GM19438 (cell line): ENCODE measurements at regions not wholly inside any gene's neighbourhood (a gene's known extent, or its start where the extent isn't known, plus 50 kb on each side); places are given as distances from the start of the nearest gene placed in this dataset.
"Not testable (repeated sequence)": the region's sequence is repeated elsewhere in the genome, so short reads cannot be mapped to it uniquely, and the experiment has no call there.

ENCODE experiments used
- ATAC-seq: cut with Tn5 transposase; IDR thresholded peaks from one replicate; pipeline ENCODE4 v1.9.1; 2021; ENCODE audit warnings: low read depth; ENCODE audit not compliant: unreplicated experiment

GRCh38 chr1:199909137-199909536 lies 118.4 kb upstream of the NR5A2 start:
- ATAC-seq, result no peak

DNA sequence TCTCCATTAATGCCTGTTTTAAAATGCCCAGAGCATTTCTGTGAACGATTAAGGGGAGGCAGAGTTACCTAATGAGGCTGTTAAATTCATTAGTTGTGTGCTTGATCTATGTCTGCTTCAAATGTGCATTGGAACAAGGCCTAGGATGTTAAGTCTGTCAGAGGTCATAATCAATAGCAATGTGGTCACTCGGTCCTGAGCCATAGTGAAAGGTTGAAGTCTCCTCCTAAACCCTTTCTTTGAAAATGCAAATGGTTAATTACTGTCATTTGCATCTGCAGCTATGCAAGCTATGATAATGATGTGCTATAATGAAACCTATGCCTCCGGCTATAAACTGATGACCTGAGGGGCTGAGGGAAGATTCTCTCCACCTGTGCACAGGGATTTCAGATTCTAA lies 114.2 kb upstream of the NR5A2 start:
- no peak for ATAC-seq

- ATAC-seq, result no peak
Measured at GRCh38 chr1:199914546-199914945, 113.0 kb upstream of the NR5A2 start.

DNA sequence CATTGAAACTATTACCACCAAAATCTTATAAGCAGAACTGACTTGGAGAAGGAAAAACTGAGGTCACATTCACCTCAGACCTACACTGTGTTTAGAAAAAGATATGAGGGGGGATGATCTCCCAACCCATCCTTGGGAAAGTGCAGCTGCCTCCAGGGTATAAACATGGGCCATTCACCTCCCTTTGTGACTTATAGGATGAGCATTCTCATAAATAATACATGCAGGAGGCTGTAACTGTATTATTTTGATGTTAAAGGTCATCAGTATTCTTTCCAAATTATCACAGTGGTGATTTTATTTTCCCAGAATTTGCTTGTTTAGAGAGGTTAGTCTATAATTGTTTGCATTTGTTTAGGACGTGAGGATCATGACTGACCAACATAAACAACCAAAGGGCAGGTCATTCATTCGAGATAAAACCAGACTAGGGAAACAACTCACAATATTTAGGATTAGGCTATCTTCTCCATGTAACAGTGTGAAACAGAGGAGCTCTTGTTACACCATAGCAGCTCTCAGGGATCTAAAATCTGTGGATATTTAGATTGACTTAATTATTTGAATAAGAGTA lies 109.2 kb upstream of the NR5A2 start:
- ATAC-seq, result no peak

GRCh38 chr1:199920635-199921034 lies 106.9 kb upstream of the NR5A2 start:
- ATAC-seq, result no peak

GRCh38 chr1:199929556-199929955 lies 98.0 kb upstream of the NR5A2 start:
- ATAC-seq, result no peak

- ATAC-seq, result not testable (repeated sequence)
Measured at GRCh38 chr1:199930067-199930466, 97.4 kb upstream of the NR5A2 start.

DNA sequence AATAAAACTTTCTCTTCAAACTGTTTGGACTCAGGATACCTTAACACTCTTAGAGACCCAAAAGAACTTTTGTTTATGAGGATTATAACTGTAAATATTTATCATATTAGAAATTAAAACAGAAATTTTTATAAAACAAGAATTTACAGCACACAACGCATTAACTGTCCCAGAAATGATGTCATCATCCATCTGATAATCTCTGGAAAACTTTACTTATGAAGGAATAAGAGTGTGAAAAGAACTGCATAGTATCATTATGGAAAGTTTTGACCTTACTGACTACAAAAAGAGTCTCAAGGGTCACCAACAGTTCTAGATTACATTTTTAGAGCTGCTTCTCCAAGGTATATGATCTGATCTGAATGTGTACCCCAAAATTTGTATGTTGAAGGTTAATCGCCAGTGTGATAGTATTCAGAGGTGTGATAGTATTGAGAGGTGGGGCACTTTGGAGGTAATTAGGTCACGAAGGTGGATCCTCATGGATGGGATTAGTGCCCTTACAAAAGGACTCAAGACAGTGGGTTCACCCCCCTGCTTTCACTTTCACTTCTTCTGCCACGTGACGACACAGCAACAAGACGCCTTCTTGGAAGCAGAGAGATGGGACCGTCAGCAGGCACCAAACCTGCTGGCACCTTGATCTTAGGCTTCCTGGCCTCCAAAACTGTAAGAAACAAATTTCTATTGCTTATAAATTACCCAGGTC lies 95.7 kb upstream of the NR5A2 start:
- no peak for ATAC-seq

- ATAC-seq, result no peak
Measured at GRCh38 chr1:199932462-199932861, 95.0 kb upstream of the NR5A2 start.

GRCh38 chr1:199936441-199936840 lies 91.1 kb upstream of the NR5A2 start:
- ATAC-seq, result no peak

DNA sequence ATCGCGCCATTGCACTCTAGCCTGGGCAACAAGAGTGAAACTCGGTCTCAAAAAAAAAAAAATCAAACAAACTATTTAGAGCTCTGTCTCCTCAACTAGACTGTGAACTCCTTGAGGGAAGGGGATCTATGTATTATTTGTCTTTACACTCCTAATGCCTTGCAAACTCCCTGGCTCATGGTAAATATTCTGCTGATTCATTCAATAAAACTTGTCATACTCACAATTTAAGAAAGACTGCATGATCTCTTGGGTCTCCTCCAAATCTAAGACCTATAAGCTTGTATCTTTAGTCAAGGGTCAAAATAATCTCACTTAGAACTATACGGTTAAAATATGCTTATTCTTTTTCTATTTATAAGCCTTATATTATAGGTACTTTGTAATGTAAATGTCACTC lies 90.3 kb upstream of the NR5A2 start:
- ATAC-seq, result no peak

DNA sequence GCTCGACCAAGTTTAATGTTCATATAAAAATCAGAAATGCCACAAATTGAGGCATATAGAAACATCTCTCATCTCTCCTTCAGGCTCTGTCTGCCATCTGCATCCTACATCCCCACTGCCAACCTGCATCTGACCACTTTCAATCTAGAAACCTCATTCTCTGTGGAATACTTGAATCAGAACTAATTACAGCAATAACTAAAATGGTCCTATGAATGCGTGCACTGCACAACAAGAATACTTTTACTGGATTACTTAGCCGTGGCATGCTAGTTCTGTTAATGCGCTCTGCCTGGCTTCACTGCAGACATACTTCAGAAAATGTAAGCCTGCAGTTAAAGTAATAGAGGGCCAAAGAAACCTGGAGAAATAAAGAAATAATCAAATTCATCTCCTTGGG lies 89.8 kb upstream of the NR5A2 start:
- no peak for ATAC-seq

GRCh38 chr1:199944986-199945385 lies 82.5 kb upstream of the NR5A2 start:
- no peak for ATAC-seq

- no peak for ATAC-seq
Measured at GRCh38 chr1:199945591-199945990, 81.9 kb upstream of the NR5A2 start.

DNA sequence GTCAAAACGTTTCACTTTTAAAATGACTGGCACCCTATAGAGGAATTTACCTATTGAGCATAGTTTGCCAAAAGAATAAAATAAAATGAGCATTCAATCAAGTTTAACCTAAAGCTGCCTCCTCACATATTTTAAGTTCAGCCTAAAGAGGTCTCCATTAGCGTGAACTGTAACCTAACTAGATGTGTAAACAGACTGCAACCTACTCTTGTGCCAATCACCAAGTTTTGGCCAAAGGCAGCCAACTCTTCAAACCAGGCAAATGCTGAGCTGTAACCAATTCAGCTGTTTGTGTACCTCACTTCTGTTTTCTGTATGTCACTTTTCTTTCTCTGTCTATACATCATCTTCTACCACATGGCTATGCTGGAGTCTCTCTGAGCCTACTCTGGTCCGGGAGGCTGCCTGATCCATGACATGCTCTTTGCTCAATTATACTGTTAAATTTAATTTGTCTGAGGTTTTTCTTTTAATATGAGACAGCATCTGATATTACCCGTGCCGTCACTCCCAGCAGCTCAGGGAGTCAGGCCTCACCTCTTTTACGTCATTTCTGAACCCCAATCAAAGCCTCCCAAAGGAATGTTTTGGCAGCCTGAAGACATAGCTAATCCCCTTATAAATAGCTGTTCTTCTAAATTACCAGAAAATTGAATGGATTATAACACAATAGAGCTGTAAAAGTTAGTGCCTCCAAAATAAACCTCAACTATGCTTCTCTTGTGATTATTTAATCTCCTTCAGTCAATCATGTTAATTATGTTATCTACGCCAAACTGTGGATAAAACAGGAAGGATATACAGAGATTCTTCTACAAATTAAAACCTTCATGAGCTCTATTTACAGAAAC lies 81.0 kb upstream of the NR5A2 start:
- no peak for ATAC-seq

DNA sequence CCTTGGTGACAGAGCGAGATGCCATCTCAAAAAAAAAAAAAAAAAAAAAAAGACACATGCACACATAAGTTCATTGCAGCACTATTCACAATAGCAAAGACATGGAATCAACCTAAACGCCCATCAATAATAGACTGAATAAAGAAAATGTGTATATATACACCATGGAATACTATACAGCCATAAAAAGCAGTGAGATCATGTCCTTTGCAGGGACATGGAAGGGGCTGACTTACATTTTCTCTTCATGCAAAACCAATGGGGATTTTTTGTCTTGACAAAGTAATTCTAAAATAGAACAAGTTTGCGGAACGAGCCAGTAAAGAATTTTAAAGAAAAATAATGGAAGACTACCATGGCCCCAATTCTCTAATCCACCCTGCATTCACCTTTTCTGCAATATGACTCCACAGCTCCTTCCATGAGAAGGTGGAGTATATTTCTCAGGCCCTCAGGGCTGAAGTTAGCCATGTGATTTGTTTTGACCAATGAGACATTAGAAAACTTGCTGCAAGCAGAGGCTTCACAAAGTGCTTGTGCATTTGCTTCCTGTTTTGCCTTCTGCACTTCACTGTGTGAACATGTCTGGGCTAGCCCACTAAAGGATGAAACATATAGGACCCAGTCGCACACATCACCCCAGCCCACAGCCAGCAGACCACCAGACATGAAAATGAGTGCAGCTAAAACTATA lies 78.8 kb upstream of the NR5A2 start:
- no peak for ATAC-seq

DNA sequence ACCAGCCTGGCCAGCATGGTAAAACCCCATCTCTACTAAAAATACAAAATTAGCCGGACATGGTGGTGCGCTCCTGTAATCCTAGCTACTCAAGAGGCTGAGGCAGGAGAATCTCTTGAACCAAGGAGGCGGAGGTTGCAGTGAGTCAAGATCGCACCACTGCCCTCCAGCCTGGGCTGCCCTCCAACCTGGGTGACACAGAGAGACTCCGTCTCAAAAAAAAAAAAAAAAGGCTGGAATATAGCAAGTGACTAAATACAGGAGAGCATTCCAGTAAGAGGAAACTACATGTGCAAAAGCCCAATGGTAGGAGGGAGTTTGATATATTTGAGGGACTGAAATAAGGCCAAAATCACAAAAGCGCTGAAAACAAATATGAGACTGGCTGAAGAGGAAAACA lies 76.5 kb upstream of the NR5A2 start:
- not testable (repeated sequence) for ATAC-seq

GRCh38 chr1:199953651-199954050 lies 73.9 kb upstream of the NR5A2 start:
- ATAC-seq, result no peak

GRCh38 chr1:199954699-199955098 lies 72.8 kb upstream of the NR5A2 start:
- ATAC-seq, result no peak

DNA sequence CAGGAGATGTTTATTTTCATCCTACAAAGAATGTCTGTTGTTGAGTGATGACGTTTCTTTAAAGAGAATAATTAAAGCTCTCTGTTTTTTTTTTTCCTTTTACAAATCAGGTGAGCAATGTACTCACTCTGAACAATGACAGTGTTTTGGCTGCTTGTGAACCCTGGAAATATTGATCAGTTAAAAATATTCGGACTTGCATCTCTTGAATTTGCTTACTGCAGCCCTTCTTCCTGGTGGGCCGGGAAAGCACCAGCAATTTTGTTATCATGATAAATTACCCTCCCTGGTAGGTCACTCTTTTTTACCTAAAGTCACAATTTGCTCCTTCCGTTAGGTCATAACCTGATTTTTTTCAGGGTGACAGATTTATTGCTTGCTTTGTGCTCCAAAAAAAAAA lies 72.3 kb upstream of the NR5A2 start:
- no peak for ATAC-seq

DNA sequence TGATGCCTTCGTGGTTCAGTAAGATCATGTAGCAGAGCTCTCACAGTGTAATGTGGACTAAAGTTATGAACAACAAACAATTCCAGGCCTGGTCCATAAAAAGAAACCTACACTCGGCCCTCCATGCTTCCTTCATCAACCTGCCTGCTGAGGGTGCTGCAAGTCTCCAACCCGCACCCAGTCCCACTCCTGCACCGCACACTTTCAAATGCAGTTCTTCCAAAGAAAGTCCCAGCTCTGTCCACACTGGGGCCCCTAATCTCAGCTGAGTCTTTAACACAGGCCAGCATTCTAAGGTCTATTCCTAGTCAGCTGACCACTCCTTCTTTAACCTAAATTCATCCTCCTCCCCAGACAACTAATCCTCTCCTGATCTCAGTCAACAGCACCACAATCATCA lies 71.5 kb upstream of the NR5A2 start:
- no peak for ATAC-seq
